KOPT-K1 (cell line): ENCODE measurements at regions not wholly inside any gene's neighbourhood (a gene's known extent, or its start where the extent isn't known, plus 50 kb on each side); places are given as distances from the start of the nearest gene placed in this dataset.
"Not testable (repeated sequence)": the region's sequence is repeated elsewhere in the genome, so short reads cannot be mapped to it uniquely, and the experiment has no call there.

Experiments
- H3K27ac ChIP-seq: fragments of 200-600 bp; sonication (generic); 2 replicates; pipeline ENCODE4 v1.5.1; 2016; ENCODE audit warnings: antibody characterized with exemption, mild to moderate bottlenecking, low read depth, low read length; ENCODE audit not compliant: poor library complexity, severe bottlenecking
- H3K36me3 ChIP-seq: fragments of 200-600 bp; sonication (generic); 2 replicates; pipeline ENCODE4 v1.5.1; 2017; ENCODE audit warnings: antibody characterized with exemption, mild to moderate bottlenecking, low read length, moderate library complexity; ENCODE audit not compliant: insufficient read depth
- H3K9me3 ChIP-seq: fragments of 200-600 bp; sonication (generic); 2 replicates; pipeline ENCODE4 v1.5.1; 2017; ENCODE audit warnings: antibody characterized with exemption, low read length, mild to moderate bottlenecking; ENCODE audit not compliant: insufficient read depth, poor library complexity, severe bottlenecking

DNA sequence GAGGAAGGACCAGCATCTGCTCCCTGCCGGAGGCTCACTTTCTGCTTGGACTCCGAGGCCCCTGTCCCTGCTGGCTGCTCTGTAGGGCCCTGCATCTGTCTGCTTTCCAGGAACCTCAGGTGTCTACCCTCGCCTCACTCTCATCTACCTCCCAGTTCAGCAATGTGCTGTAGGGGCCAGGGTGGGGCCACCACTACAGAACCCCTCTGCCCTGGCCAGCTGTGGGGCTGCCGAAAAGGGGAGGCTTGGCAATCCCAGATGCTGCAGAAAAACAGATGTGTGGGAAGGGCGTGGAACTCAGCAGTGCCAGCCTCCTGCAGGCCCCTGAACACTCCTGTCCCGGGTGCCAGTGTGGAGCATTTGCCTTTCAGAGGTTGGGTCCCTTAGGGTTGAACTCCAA, 80.1 kb upstream of the ZNF469 start:
- no peak overlapping the region for H3K27ac ChIP-seq

DNA sequence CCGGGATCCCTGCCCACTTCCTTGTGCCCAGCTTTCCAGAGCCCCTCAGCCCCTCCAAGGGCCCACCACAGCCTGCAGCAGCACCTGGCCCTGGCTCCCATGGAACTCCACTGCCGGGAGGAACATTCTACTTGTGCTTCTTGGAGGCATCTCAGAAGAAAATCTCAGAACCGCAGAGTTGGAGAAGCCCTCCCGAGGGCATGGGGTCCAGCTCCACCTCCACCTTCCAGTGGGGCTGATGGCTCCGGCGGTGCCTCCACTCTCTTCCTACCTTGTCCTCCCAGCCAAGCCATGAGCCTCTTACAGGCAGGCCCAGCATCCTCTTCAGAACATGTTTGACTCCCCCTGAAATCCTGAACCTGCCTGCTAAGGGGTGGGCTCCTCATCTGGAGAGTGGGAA, 79.4 kb upstream of the ZNF469 start:
- no peaks in the 10 kb centered on the region for H3K36me3 ChIP-seq
- H3K27ac ChIP-seq = no peak overlapping the region
- peaks cover 10% of the 10 kb centered on the region for H3K9me3 ChIP-seq

More for the DNA sequence above, 80.1 kb upstream of the ZNF469 start:
- Histone ChIP-seq H3K9me3 (peaks cover 3% of the 10 kb centered on the region), H3K36me3 (no peaks in the 10 kb centered on the region)

DNA sequence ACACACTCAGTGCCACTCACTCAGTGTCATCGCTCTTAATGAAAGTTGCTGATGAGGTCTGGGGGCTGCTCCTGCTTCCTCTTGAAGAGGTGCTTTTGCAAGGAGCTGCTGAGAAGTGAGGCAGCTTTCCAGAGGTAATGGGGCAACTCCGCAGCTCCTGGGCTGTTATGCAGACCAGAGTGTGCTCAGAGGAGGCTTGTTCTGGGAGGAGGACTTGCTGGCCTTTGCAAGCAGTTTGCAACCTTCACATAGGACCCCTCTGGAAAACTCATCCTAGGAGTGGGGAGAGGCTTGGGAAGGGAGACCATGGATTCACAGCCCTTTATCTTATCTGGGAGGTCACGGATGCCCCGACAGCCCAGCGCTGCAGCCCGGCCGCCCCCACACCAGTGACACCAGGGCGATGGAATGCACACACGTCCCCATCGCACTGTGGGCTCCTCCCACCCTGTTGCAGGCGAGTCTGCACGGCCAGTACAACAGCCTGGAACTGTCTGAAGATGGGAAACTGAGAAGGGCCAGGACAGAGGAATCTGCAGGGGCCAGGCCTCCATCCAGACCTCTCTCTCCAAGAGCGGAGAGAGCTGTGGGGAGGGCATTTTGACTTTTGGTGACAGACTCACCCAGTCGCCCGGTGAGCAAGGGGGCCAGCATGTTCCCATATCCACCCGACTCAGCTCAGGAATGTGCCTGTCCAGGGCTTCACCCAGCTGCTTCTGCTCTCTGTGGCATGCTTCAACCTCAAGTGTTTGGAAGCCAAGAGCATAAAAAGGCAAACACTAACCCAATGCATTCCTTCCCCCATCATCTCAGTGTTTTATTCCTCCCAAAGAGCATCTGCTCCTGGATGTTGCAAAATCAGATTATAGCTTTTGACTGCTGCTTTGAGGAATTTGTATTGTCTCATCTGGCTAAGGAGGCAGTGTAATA, 78.6 kb upstream of the ZNF469 start:
- peaks cover 12% of the 10 kb centered on the region for H3K9me3 ChIP-seq
- H3K27ac ChIP-seq = no peak overlapping the region
- no peaks in the 10 kb centered on the region for H3K36me3 ChIP-seq

DNA sequence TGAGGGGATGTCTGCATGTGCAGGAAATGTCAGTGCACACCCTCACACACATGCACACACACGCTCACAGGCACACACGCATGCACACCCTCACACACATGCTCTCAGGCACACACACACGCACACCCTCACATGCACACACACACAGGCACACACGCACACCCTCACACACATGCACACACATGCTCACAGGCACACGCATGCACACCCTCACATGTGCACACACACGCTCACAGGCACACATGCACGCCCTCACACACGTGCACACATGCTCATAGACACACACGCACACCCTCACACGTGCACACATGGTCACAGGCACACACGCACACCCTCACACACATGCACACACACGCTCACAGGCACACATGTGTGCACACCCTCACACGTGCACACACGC, 77.6 kb upstream of the ZNF469 start:
- no peak overlapping the region for H3K27ac ChIP-seq
- no peaks in the 10 kb centered on the region for H3K36me3 ChIP-seq
- peaks cover 12% of the 10 kb centered on the region for H3K9me3 ChIP-seq

DNA sequence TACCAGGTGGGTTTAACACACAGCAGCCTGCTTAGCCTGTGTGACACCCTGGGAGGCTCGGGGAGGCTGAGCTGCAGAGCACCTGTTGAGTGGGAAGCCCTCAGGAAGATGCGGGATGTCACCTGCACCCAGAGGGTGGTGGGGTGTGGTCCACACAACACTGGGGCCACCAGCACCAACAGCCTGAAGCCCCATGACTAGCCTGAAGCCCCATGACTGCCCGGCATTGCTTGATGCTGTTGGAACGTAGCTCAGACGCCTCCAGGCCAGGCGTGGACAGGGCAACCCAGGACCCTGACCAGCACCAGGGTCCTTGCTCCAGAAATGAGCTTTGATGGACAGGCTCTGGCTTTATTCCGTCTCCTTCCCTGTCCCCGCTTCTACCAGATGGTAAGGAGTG, 76.3 kb upstream of the ZNF469 start:
- Histone ChIP-seq H3K27ac (no peak overlapping the region), H3K9me3 (peaks cover 19% of the 10 kb centered on the region), H3K36me3 (no peaks in the 10 kb centered on the region)

DNA sequence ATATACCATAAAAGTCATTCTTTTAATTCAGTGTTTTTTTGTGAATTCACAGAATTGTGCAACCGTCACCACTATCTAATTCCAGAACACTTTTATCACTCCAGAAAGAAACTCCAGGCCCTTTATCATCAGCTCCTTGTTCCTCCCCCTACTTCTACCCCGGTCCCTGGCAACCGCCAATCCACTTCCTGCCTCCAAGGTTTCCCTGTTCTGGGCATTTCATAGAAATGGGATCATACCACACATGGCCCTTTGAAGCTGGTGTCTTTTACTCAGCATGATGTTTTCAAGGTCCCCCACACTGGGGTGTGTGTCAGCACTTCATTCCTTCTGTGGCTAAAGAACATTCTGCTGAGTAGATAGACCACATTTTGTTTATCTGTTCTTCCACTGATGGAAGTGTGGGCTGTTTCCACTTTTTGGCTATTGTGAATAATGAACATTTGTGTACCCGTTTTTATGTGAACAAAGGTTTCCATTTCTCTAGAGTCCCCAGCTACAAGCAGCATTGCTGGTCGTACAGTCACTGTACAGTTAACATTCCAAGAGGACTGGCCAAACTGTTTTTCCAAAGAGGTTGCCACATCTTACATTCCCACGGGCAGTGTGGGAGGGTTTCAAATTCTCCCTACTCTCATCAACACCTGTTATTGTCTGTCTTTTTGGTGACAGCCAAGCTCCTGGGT, 75.8 kb upstream of the ZNF469 start:
- H3K27ac ChIP-seq = no peak overlapping the region
- no peaks in the 10 kb centered on the region for H3K36me3 ChIP-seq
- peaks cover 25% of the 10 kb centered on the region for H3K9me3 ChIP-seq

DNA sequence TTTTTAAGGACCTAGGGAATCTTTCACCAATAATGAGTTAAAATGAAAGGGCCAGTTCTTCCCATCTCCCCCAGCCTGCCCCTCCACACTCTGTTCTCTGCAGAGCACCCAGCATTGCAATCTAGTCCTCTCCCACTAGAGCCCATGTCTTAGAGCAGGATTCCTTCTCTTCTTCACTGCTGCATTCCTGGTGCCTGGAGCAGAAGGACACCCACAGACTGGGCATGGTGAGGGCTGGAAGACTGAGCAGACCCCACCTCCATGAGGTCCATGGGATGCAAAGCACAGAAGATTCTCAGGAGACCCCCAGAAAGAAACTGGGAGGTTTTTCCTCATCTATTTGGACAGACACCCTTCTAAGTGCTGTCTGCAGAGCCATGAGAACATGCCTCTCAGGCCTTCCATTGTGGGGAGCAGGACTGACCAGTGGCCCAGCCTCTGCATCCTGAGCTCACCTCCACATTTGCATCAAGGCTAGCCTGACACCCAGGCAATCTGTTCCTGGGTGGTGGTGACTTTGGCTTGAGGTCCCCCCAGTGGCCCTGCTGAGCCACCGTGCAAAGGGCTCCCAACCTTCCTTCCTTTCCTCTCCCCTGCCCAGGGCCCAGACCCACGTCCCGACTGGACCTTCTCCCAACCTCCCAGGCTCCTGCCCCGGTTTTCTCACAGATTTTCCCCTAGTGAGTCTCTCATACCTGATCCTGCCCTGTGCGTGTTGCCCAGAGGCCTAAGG, 74.2 kb upstream of the ZNF469 start:
- H3K36me3 ChIP-seq = no peaks in the 10 kb centered on the region
- no peak overlapping the region for H3K27ac ChIP-seq
- H3K9me3 ChIP-seq = peaks cover 34% of the 10 kb centered on the region

DNA sequence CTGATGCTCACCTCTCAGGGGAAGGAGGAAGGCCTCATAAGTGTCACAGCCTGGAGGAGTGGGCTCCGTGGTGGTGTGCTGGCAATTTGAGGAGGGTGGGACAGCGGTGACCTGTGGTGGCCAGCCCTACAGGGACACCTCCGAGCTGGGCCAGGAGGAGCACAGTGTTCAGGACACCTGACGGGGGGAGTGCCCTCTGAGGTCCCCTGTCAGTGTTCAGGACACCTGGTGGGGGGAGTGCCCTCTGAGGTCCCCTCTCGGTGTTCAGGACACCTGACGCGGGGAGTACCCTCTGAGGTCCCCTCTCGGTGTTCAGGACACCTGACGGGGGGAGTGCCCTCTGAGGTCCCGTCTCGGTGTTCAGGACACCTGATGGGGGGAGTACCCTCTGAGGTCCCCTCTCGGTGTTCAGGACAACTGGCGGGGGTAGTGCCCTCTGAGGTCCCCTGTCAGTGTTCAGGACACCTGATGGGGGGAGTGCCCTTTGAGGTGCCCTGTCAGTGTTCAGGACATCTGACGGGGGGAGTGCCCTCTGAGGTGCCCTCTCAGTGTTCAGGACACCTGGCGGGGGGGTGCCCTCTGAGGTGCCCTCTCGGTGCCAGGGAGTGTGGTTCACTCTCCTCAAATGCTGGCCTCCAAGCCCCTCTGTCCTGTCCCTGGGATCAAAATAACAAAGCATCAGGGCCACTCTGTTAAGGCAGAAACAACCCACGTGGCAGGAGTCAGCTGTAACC, 73.4 kb upstream of the ZNF469 start:
- no peak overlapping the region for H3K27ac ChIP-seq
- peaks cover 34% of the 10 kb centered on the region for H3K9me3 ChIP-seq
- H3K36me3 ChIP-seq = no peaks in the 10 kb centered on the region

DNA sequence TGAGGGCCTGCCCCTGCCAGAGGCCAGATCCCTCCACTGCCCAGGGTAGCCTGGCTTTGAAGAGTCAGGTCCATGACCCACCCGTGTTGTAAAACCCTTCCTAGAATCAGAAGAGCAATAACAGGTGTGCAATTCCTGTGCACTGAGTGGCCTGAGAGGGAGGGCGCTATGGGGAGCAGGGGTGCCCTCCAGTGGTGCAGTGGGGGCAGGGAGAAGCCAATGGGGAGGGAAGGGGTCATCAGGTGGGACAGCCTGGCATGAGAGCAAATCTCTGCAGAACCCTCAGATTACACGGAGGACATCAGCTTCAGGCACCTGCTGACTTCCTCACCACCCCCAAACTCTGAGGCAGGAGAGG, 72.9 kb upstream of the ZNF469 start:
- H3K27ac ChIP-seq = no peak overlapping the region
- H3K9me3 ChIP-seq = peaks cover 34% of the 10 kb centered on the region
- no peaks in the 10 kb centered on the region for H3K36me3 ChIP-seq

DNA sequence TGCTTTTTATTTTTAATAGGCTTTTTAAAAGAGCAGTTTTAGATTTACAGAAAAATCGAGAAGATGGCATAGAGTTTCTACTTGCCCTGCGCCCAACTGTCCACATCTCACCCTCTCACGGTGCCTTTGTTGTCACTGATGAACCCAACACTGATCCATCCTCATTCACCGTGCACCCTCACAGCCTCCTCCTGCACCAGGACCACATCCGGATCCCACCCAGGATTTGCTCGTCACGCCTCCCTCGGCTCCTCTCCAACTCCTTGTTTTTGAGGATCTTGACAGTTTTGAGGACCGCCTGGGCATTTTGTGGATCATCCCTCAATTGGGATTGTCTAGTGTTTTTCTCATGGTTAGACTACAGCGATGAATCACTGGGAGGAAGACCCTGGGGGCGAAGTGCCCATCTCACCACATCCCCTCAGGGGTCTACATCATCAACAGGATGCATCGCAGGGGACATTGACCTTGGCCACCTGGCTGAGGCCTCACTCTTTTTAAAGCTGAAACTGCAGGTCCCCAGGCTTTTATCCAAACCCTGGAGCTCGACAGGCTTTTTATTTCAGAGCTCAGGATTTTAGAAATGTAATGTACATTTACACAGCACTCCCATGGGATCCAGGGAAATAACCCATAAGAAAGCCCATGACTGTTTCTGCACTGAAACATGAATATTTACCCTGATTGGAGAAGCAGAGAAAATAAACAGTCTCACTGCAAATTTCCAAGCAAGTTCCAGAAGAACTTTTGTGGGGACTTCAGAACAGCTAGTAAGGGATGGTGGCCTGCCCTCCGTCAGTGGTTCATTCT, 71.8 kb upstream of the ZNF469 start:
- no peak overlapping the region for H3K27ac ChIP-seq
- H3K9me3 ChIP-seq = peaks cover 34% of the 10 kb centered on the region
- no peaks in the 10 kb centered on the region for H3K36me3 ChIP-seq

DNA sequence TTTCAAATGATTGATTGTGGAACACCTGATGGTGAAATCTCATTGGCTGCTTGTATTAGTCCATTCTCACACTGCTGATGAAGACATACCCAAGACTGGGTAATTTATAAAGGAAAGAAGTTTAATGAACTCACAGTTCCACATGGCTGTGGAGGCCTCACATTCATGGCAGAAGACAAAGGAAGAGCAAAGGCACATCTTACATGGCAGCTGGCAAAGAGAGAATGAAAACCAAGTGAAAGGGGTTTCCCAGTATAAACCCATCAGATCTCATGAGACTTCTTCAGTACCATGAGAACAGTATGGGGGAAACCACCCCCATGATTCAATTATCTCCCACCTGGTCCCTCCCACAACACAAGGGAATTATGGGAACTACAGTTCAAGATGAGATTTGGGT, 70.9 kb upstream of the ZNF469 start:
- H3K9me3 ChIP-seq = peaks cover 34% of the 10 kb centered on the region
- not testable (repeated sequence) for H3K36me3 ChIP-seq, H3K27ac ChIP-seq

DNA sequence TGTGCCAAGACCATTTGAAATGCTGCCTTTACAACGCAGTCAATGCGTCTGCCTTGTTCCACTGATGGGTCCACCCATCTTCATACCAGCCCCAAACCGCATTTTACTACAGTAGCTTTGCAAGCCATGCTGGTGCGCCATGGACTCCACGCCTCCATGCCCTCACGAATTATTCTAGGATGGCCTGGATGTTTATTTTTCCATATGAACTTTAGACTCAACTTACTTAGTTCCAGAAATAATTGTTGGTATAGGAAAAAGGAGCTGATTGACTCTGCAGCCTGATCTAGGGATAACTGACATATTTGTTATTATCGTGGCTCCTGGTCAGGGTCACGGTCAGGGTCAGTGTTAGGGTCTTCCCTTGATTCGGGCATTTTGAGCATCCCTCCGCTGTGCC, 70.0 kb upstream of the ZNF469 start:
- peaks cover 30% of the 10 kb centered on the region for H3K9me3 ChIP-seq
- H3K36me3 ChIP-seq = no peaks in the 10 kb centered on the region
- no peak overlapping the region for H3K27ac ChIP-seq

DNA sequence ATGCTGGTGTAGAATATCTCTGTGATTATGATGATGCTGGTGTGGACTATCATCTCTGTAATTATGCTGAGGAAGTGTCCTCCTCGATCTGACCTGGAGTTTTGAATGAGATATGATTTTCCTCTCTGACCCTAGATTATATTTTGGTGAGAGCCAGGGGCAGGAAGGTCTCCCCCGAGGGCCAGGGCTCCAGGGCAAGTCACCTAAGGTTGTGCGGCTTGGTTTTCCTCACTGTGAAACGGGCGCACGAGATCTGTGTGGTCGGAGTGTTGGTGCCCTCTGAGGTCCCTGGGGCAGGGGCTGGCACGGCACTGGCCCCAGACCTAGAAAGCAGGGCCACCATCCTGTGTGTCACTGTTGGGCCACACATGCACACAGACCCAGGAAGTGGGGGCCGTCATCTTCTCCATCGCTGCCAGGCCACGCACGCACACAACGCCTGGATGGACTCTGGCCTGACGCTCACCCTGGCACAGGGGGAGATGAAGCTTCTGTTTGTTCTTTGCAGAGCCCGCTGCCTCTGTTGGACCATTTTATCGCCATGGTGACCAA, 67.7 kb upstream of the ZNF469 start:
- H3K27ac ChIP-seq = no peak overlapping the region
- no peaks in the 10 kb centered on the region for H3K36me3 ChIP-seq
- peaks cover 22% of the 10 kb centered on the region for H3K9me3 ChIP-seq

DNA sequence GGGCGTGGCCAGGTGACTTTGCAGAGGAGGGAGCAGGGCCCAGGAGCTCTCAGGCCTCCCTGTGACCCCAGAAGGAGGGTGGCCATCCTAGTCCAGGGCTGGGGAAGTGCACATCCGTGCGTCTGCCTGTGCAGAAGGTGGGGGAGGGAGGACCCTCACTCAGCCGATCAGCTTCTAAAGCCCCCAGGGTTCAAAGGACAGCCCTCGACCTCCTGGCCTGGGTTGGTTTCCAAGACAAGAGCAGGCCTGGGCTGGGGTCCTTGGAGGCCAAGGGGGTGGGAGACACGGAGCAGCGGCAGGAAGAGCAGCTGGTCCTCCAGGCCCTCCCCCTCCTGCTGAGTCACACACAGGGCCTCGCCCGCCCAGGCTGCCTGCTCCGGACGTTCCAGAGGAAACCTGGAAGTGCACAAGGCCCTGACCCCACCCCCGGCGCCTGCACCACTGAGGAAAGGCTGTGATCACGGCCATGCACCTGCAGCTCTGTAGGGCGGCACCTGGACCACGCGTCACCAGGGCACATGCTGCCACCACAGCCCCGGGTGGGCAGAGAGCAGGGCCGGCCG, 67.1 kb upstream of the ZNF469 start:
- Histone ChIP-seq H3K27ac (no peak overlapping the region), H3K36me3 (no peaks in the 10 kb centered on the region)

More for the DNA sequence above, 67.1 kb upstream of the ZNF469 start:
- peaks cover 22% of the 10 kb centered on the region for H3K9me3 ChIP-seq
